SK-N-SH (cell line): ENCODE measurements at regions not wholly inside any gene's neighbourhood (a gene's known extent, or its start where the extent isn't known, plus 50 kb on each side); places are given as distances from the start of the nearest gene placed in this dataset.

ENCODE experiments used
- CTCF ChIA-PET: fragments of 300-600, 350-600 bp; formaldehyde crosslinking; extraction: SDS; loops from one replicate; lab custom pipeline; 2021; lab: Yijun Ruan, JAX
- POLR2A ChIA-PET: fragments of 350-600 bp; sonication (Branson Sonifier 250); formaldehyde crosslinking; extraction: SDS; loops from one replicate; lab custom pipeline; 2020; ENCODE audit warnings: antibody characterized with exemption, inconsistent platforms; lab: Yijun Ruan, JAX
- DNase-seq: peaks from one replicate; pipeline ENCODE4 v3.0.0; 2012
- H2AFZ ChIP-seq: fragments of 200-600 bp; sonication (generic); 2 replicates; pipeline ENCODE4 v1.8.1; 2016; ENCODE audit warnings: antibody characterized with exemption, mild to moderate bottlenecking, low read depth
- H3F3A ChIP-seq: fragments of 200-600 bp; sonication (generic); replicated peaks from 2 replicates; pipeline ENCODE3; 2016; ENCODE audit warnings: antibody characterized with exemption, mild to moderate bottlenecking; ENCODE audit not compliant: insufficient read depth
- H3K27ac ChIP-seq, 2 experiments: fragments of 200-500 bp in 1 of 2; fragments of 200-600 bp in 1 of 2; sonication (Bioruptor generic) in 1 of 2; sonication (generic), shearing (Covaris generic) in 1 of 2; 2 replicates each; pipeline versions ENCODE4 v1.5.1 to v1.6.1; 2014 to 2016; ENCODE audit warnings: low read depth in 2 of 2, inconsistent platforms in 1 of 2, low read length in 1 of 2, mild to moderate bottlenecking in 1 of 2, mixed read lengths in 1 of 2
- H3K27me3 ChIP-seq: fragments of 200-600 bp; sonication (generic), shearing (Covaris generic); 2 replicates; pipeline ENCODE4 v1.6.1; 2016; ENCODE audit warnings: mixed run types; ENCODE audit not compliant: insufficient read depth
- H3K36me3 ChIP-seq, 2 experiments: fragments of 200-500 bp in 1 of 2; fragments of 200-600 bp in 1 of 2; sonication (Bioruptor generic) in 1 of 2; sonication (generic) in 1 of 2; replicated peaks in 1 of 2; 2 replicates each; pipeline versions ENCODE3 to v1.5.1; 2014 to 2016; ENCODE audit warnings: low read length in 1 of 2, mild to moderate bottlenecking in 1 of 2; ENCODE audit not compliant: insufficient read depth in 2 of 2, control insufficient read depth in 1 of 2
- H3K4me1 ChIP-seq, 2 experiments: fragments of 200-500 bp in 1 of 2; fragments of 200-600 bp in 1 of 2; sonication (Bioruptor generic) in 1 of 2; sonication (generic), shearing (Covaris generic) in 1 of 2; 2 replicates each; pipeline versions ENCODE4 v1.5.1 to v1.6.1; 2014 to 2016; ENCODE audit warnings: low read depth in 1 of 2, low read length in 1 of 2, mixed run types in 1 of 2; ENCODE audit not compliant: insufficient read depth in 2 of 2, control insufficient read depth in 1 of 2
- H3K4me2 ChIP-seq: fragments of 200-600 bp; sonication (generic), shearing (Covaris generic); 2 replicates; pipeline ENCODE4 v1.6.1; 2017; ENCODE audit warnings: mixed run types
- H3K4me3 ChIP-seq, 2 experiments: fragments of 200-500 bp in 1 of 2; fragments of 200-600 bp in 1 of 2; sonication (Bioruptor generic) in 1 of 2; sonication (generic), shearing (Covaris generic) in 1 of 2; 2 replicates each; pipeline versions ENCODE4 v1.5.1 to v1.8.1; 2014 to 2016; ENCODE audit warnings: low read depth in 2 of 2, inconsistent platforms in 1 of 2, low read length in 1 of 2, mild to moderate bottlenecking in 1 of 2, mixed read lengths in 1 of 2, moderate library complexity in 1 of 2
- H3K79me2 ChIP-seq: fragments of 200-600 bp; sonication (generic); 2 replicates; pipeline ENCODE4 v1.8.1; 2017; ENCODE audit warnings: mild to moderate bottlenecking; ENCODE audit not compliant: insufficient read depth
- H3K9ac ChIP-seq: fragments of 200-600 bp; sonication (generic); 2 replicates; pipeline ENCODE4 v1.6.1; 2017; ENCODE audit warnings: mixed run types
- H3K9me2 ChIP-seq: fragments of 200-600 bp; sonication (generic); 2 replicates; pipeline ENCODE4 v1.6.1; 2017; ENCODE audit warnings: mixed run types
- H3K9me3 ChIP-seq: fragments of 200-600 bp; sonication (generic); 2 replicates; pipeline ENCODE4 v1.6.1; 2017; ENCODE audit warnings: mixed run types, mild to moderate bottlenecking, moderate library complexity
- H4K20me1 ChIP-seq: fragments of 200-600 bp; sonication (generic); 2 replicates; pipeline ENCODE4 v1.6.1; 2017; ENCODE audit warnings: mild to moderate bottlenecking, mixed run types; ENCODE audit not compliant: insufficient read depth
- EP300 ChIP-seq, 2 experiments: IDR thresholded peaks; 2 replicates each; pipeline versions ENCODE4 v1.4.0 to v1.6.1; 2012; ENCODE audit warnings: borderline replicate concordance in 1 of 2, low read depth in 1 of 2, low read length in 1 of 2
- FOSL2 ChIP-seq: IDR thresholded peaks from 2 replicates; pipeline ENCODE4 v1.4.0; 2012; ENCODE audit warnings: low read depth, mild to moderate bottlenecking, moderate library complexity, borderline replicate concordance
- JUND ChIP-seq: IDR thresholded peaks from 2 replicates; pipeline ENCODE4 v1.4.0; 2012
- MXI1 ChIP-seq: IDR thresholded peaks from 2 replicates; pipeline ENCODE4 v1.6.1; 2012; ENCODE audit warnings: mild to moderate bottlenecking, low read depth, low read length, improper control_type of control experiment
- NFIC ChIP-seq: IDR thresholded peaks from 2 replicates; pipeline ENCODE4 v1.4.0; 2012; ENCODE audit warnings: borderline replicate concordance
- POLR2AphosphoS5 ChIP-seq: IDR thresholded peaks from 2 replicates; pipeline ENCODE4 v1.6.1; 2012; ENCODE audit warnings: low read depth, low read length
- RXRA ChIP-seq: IDR thresholded peaks from 2 replicates; pipeline ENCODE4 v1.4.0; 2012; ENCODE audit warnings: low read depth, mild to moderate bottlenecking, borderline replicate concordance
- SIN3A ChIP-seq: IDR thresholded peaks from 2 replicates; pipeline ENCODE4 v1.6.1; 2012; ENCODE audit warnings: low read depth, mild to moderate bottlenecking, low read length, moderate library complexity, borderline replicate concordance
- TCF12 ChIP-seq: IDR thresholded peaks from 2 replicates; pipeline ENCODE4 v1.4.0; 2012
- TEAD4 ChIP-seq: IDR thresholded peaks from 2 replicates; pipeline ENCODE4 v1.4.0; 2012; ENCODE audit warnings: mild to moderate bottlenecking, borderline replicate concordance; ENCODE audit not compliant: insufficient read depth
- YY1 ChIP-seq: IDR thresholded peaks from 2 replicates; pipeline ENCODE4 v1.4.0; 2012; ENCODE audit warnings: low read depth, mild to moderate bottlenecking
- WGBS: methylation state at CpG from one replicate; pipeline ENCODE4 v1.1.6; 2017; ENCODE audit warnings: low lambda C conversion rate; 5-methylcytosine and 5-hydroxymethylcytosine counted together
- TF ChIP-seq, protein P1 (sequence below): fragments of 150-350 bp; IDR thresholded peaks from 2 replicates; pipeline ENCODE4 v1.6.1; 2017; ENCODE audit warnings: antibody characterized with exemption, low read length, low read depth, borderline replicate concordance
- TF ChIP-seq, protein P2 (sequence below): IDR thresholded peaks from 2 replicates; pipeline ENCODE4 v1.6.1; 2012; ENCODE audit warnings: mild to moderate bottlenecking, low read depth, low read length, moderate library complexity

- no peak for DNase-seq
- H3K36me3 ChIP-seq, result no peaks in the 10 kb centered on the region
- no peaks in the 10 kb centered on the region; the same call in 1 of the 2 replicates for H3K27me3 ChIP-seq
- no peaks in the 10 kb centered on the region for H3F3A ChIP-seq
- 77% methylated on average over 3 of the region's 3 CpGs for WGBS
- no peaks in the 10 kb centered on the region for H3K9me3 ChIP-seq
- no peak overlapping the region for H3K9ac ChIP-seq
- no peaks in the 10 kb centered on the region for H4K20me1 ChIP-seq
- CTCF ChIA-PET, result interaction anchor here (1.6 kb wide), 1 partner anchor 50 kb away, joined by 3 read pairs; the partner anchor contains the start of gene CPEB4
- H2AFZ ChIP-seq, result no peak overlapping the region
- TF ChIP-seq MXI1, result no peak
- TF ChIP-seq SIN3A, result no peak
- TF ChIP-seq, protein P1, sequence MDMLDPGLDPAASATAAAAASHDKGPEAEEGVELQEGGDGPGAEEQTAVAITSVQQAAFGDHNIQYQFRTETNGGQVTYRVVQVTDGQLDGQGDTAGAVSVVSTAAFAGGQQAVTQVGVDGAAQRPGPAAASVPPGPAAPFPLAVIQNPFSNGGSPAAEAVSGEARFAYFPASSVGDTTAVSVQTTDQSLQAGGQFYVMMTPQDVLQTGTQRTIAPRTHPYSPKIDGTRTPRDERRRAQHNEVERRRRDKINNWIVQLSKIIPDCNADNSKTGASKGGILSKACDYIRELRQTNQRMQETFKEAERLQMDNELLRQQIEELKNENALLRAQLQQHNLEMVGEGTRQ, result no peak
- TF ChIP-seq JUND, result no peak
- no peak for TF ChIP-seq YY1
- no peak for TF ChIP-seq FOSL2
- TF ChIP-seq EP300 (IDR thresholded peaks at IDR 0.05; ENCODE audit: borderline replicate concordance in 1 of 2, low read depth in 1 of 2, low read length in 1 of 2), result no peak
- TF ChIP-seq, protein P2, sequence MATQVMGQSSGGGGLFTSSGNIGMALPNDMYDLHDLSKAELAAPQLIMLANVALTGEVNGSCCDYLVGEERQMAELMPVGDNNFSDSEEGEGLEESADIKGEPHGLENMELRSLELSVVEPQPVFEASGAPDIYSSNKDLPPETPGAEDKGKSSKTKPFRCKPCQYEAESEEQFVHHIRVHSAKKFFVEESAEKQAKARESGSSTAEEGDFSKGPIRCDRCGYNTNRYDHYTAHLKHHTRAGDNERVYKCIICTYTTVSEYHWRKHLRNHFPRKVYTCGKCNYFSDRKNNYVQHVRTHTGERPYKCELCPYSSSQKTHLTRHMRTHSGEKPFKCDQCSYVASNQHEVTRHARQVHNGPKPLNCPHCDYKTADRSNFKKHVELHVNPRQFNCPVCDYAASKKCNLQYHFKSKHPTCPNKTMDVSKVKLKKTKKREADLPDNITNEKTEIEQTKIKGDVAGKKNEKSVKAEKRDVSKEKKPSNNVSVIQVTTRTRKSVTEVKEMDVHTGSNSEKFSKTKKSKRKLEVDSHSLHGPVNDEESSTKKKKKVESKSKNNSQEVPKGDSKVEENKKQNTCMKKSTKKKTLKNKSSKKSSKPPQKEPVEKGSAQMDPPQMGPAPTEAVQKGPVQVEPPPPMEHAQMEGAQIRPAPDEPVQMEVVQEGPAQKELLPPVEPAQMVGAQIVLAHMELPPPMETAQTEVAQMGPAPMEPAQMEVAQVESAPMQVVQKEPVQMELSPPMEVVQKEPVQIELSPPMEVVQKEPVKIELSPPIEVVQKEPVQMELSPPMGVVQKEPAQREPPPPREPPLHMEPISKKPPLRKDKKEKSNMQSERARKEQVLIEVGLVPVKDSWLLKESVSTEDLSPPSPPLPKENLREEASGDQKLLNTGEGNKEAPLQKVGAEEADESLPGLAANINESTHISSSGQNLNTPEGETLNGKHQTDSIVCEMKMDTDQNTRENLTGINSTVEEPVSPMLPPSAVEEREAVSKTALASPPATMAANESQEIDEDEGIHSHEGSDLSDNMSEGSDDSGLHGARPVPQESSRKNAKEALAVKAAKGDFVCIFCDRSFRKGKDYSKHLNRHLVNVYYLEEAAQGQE, result no peak
- no peak for TF ChIP-seq RXRA
- no peak for TF ChIP-seq TCF12
- TF ChIP-seq POLR2AphosphoS5, result no peak
- no peak for TF ChIP-seq NFIC
- no peak for TF ChIP-seq TEAD4
- no peaks in the 10 kb centered on the region for H3K79me2 ChIP-seq
- H3K4me2 ChIP-seq, result no peak overlapping the region
- H3K27ac ChIP-seq, result no peak overlapping the region
- H3K9me2 ChIP-seq, result no peaks in the 10 kb centered on the region
- no peak overlapping the region for H3K4me3 ChIP-seq
- POLR2A ChIA-PET, result no interaction called here
- no peaks in the 10 kb centered on the region for H3K4me1 ChIP-seq
Measured at GRCh38 chr5:173837654-173838053, 50.5 kb upstream of the CPEB4 start.
